ENCODE measurements at regions not wholly inside any gene's neighbourhood (a gene's known extent, or its start where the extent isn't known, plus 50 kb on each side); places are given as distances from the start of the nearest gene placed in this dataset.

- Histone ChIP-seq H3K36me3 (ENCODE audit: insufficient read depth, low read length) (no peaks in the 10 kb centered on the region), H3K79me2 (replicated peaks; ENCODE audit: insufficient read depth, low read length) (no peaks in the 10 kb centered on the region), H4K20me1 (ENCODE audit: insufficient read depth) (no peaks in the 10 kb centered on the region), H3K4me2 (ENCODE audit: low read length) (no peak overlapping the region), H3K9me3 (ENCODE audit: low read length) (no peaks in the 10 kb centered on the region), H3K9ac (ENCODE audit: low read length) (no peak overlapping the region), H3K27me3 (ENCODE audit: insufficient read depth, low read depth, low read length) (no peaks in the 10 kb centered on the region), H3K27ac (ENCODE audit: low read length) (no peak overlapping the region), H3K9me2 (ENCODE audit: insufficient read depth, low read length) (no peaks in the 10 kb centered on the region), H3K4me3 (ENCODE audit: low read length) (no peak overlapping the region), H2AFZ (ENCODE audit: low read depth, low read length) (no peak overlapping the region), H3F3A (ENCODE audit: insufficient read depth, low read length, poor library complexity, severe bottlenecking) (no peaks in the 10 kb centered on the region)
- TF ChIP-seq POLR2AphosphoS5 (IDR thresholded peaks at IDR 0.05) (no peak), CTCF (IDR thresholded peaks at IDR 0.05; ENCODE audit: poor library complexity, severe bottlenecking) (no peak)
Observed at GRCh38 chr13:111518161-111518792, 197.8 kb downstream of the TEX29 start.

- Histone ChIP-seq H3K27me3 (ENCODE audit: insufficient read depth, low read depth, low read length) (no peaks in the 10 kb centered on the region), H2AFZ (ENCODE audit: low read depth, low read length) (no peak overlapping the region), H3K9ac (ENCODE audit: low read length) (no peak overlapping the region), H3K79me2 (replicated peaks; ENCODE audit: insufficient read depth, low read length) (no peaks in the 10 kb centered on the region), H3K4me3 (ENCODE audit: low read length) (no peak overlapping the region), H3K27ac (ENCODE audit: low read length) (no peak overlapping the region), H3F3A (ENCODE audit: insufficient read depth, low read length, poor library complexity, severe bottlenecking) (no peaks in the 10 kb centered on the region), H3K36me3 (ENCODE audit: insufficient read depth, low read length) (no peaks in the 10 kb centered on the region), H3K9me3 (ENCODE audit: low read length) (no peaks in the 10 kb centered on the region), H4K20me1 (ENCODE audit: insufficient read depth) (no peaks in the 10 kb centered on the region), H3K4me2 (ENCODE audit: low read length) (no peak overlapping the region), H3K9me2 (ENCODE audit: insufficient read depth, low read length) (no peaks in the 10 kb centered on the region)
- TF ChIP-seq SMC3 (conservative IDR thresholded peaks at IDR 0.05; ENCODE audit: poor library complexity) (no peak), CTCF (IDR thresholded peaks at IDR 0.05; ENCODE audit: poor library complexity, severe bottlenecking) (no peak), TAF1 (IDR thresholded peaks at IDR 0.05; ENCODE audit: low read depth) (no peak), EP300 (conservative IDR thresholded peaks at IDR 0.05; ENCODE audit: poor library complexity, severe bottlenecking) (no peak), EZH2 (IDR thresholded peaks at IDR 0.05; ENCODE audit: borderline replicate concordance, insufficient read depth, low read length, poor library complexity, severe bottlenecking) (no peak), RAD21 (conservative IDR thresholded peaks at IDR 0.05) (no peak), REST (IDR thresholded peaks at IDR 0.05; ENCODE audit: borderline replicate concordance) (no peak), MXI1 (conservative IDR thresholded peaks at IDR 0.05; ENCODE audit: poor library complexity, severe bottlenecking) (no peak), POLR2AphosphoS5 (IDR thresholded peaks at IDR 0.05) (no peak)
Observed at GRCh38 chr13:111519041-111519440, 198.6 kb downstream of the TEX29 start.
